Endothelial cell (in vitro differentiated cells): ENCODE measurements at regions not wholly inside any gene's neighbourhood (a gene's known extent, or its start where the extent isn't known, plus 50 kb on each side); places are given as distances from the start of the nearest gene placed in this dataset.

ENCODE experiments used
- DNase-seq: peaks from one replicate; pipeline ENCODE4 v3.0.0; 2021; ENCODE audit warnings: low spot score
- H3K27ac Mint-ChIP-seq: one replicate; pipeline ENCODE4 v1.8.0; 2021; ENCODE audit warnings: mixed read lengths, inconsistent platforms; ENCODE audit not compliant: unreplicated experiment
- H3K27me3 Mint-ChIP-seq: one replicate; pipeline ENCODE4 v1.8.0; 2021; ENCODE audit warnings: mild to moderate bottlenecking, moderate library complexity, mixed read lengths, inconsistent platforms; ENCODE audit not compliant: unreplicated experiment
- H3K36me3 Mint-ChIP-seq: one replicate; pipeline ENCODE4 v1.8.0; 2021; ENCODE audit warnings: mild to moderate bottlenecking, low read depth, mixed read lengths, inconsistent platforms; ENCODE audit not compliant: unreplicated experiment
- H3K4me1 Mint-ChIP-seq: one replicate; pipeline ENCODE4 v1.8.0; 2021; ENCODE audit warnings: mild to moderate bottlenecking, mixed read lengths, inconsistent platforms; ENCODE audit not compliant: unreplicated experiment
- H3K4me3 Mint-ChIP-seq: one replicate; pipeline ENCODE4 v1.8.0; 2021; ENCODE audit warnings: mild to moderate bottlenecking, mixed read lengths, inconsistent platforms; ENCODE audit not compliant: unreplicated experiment
- H3K9me3 Mint-ChIP-seq: one replicate; pipeline ENCODE4 v1.8.0; 2021; ENCODE audit warnings: mixed read lengths, inconsistent platforms; ENCODE audit not compliant: unreplicated experiment
- TF ChIP-seq, protein P1 (sequence below): fragments of 200-600 bp; sonication (generic); IDR thresholded peaks from one replicate; pipeline ENCODE4 v1.5.0; 2021; ENCODE audit warnings: antibody characterized with exemption; ENCODE audit not compliant: unreplicated experiment

DNA sequence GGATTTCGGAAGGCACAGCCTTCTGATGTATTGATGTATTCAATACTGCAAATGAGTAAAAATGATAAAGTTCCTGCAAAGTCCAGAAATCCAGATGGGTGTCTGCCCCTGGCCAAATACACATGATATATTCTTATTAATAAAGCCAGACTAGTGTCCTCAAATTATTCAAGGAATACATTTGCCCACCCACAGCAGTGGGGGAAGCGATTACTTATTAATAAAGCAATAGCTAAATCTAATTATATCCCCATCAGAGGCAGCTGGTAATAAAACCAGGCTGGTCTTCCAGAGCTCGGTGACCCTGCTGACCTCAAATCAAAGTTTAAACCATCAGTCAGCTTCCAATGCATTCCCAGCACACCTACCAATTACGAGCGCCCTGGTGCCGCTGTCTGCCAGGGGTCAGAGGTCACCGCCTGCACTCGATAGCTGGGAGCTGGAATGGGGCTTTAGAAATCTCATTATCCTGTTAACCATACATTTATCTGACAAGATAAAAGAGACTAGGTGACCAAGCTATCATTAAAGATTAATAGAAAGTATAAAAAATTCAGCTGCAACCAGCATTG is 330.3 kb downstream of the UACA start:
- Mint-ChIP-seq H3K4me1 (peaks cover 16% of the 10 kb centered on the region), H3K36me3 (no peaks in the 10 kb centered on the region), H3K27me3 (peaks cover 1% of the 10 kb centered on the region)

GRCh38 chr15:70431854-70432253 is 331.5 kb downstream of the UACA start:
- Mint-ChIP-seq H3K36me3 (no peaks in the 10 kb centered on the region), H3K27ac (no peak overlapping the region), H3K4me1 (peaks cover 16% of the 10 kb centered on the region), H3K9me3 (no peaks in the 10 kb centered on the region), H3K4me3 (no peak overlapping the region), H3K27me3 (peaks cover 1% of the 10 kb centered on the region)
- no peak for DNase-seq
- TF ChIP-seq, protein P1, sequence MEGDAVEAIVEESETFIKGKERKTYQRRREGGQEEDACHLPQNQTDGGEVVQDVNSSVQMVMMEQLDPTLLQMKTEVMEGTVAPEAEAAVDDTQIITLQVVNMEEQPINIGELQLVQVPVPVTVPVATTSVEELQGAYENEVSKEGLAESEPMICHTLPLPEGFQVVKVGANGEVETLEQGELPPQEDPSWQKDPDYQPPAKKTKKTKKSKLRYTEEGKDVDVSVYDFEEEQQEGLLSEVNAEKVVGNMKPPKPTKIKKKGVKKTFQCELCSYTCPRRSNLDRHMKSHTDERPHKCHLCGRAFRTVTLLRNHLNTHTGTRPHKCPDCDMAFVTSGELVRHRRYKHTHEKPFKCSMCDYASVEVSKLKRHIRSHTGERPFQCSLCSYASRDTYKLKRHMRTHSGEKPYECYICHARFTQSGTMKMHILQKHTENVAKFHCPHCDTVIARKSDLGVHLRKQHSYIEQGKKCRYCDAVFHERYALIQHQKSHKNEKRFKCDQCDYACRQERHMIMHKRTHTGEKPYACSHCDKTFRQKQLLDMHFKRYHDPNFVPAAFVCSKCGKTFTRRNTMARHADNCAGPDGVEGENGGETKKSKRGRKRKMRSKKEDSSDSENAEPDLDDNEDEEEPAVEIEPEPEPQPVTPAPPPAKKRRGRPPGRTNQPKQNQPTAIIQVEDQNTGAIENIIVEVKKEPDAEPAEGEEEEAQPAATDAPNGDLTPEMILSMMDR = no peak

More for the DNA sequence above, 330.3 kb downstream of the UACA start:
- no peaks in the 10 kb centered on the region for H3K9me3 Mint-ChIP-seq
- DNase-seq = no peak
- H3K27ac Mint-ChIP-seq = no peak overlapping the region
- TF ChIP-seq, protein P1 = no peak
- no peak overlapping the region for H3K4me3 Mint-ChIP-seq

- TF ChIP-seq, protein P1 = no peak
- DNase-seq = no peak
- Mint-ChIP-seq H3K27me3 (peaks cover 1% of the 10 kb centered on the region), H3K4me3 (no peak overlapping the region), H3K27ac (no peak overlapping the region), H3K4me1 (peaks cover 15% of the 10 kb centered on the region), H3K9me3 (no peaks in the 10 kb centered on the region), H3K36me3 (no peaks in the 10 kb centered on the region)
Measured at GRCh38 chr15:70430069-70430468, 332.4 kb upstream of the TLE3 start.

DNA sequence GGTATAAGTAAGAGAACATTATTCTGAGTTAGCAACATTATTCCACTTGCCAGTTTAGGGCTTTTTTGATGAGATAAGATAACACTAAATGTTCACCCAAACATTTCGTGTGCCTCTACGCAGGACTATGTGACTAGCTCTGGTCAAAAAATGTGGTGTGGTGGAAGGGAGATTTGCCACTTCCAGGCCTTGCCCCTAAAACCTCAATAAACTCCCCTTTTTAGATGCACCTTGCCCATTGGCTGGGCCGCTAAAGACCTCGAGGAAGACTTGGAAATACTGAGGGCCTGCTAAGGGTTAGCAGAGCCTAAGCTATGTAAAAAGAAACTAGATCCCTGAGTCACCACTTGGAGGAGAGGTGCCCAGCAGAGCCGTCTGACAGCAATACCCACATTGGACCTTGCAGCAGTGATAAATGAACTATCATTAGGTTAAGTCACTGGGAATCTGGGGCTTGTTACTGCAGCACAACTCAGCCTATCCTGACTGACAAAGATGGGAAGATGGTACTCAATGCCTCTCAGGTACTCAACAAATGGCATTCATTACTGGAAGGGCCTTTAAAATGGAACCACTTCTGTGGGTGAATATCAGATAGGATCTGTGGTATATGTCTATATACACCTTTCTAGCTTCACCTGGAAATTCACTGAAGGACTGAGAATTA is 331.5 kb upstream of the TLE3 start:
- Mint-ChIP-seq H3K4me3 (no peak overlapping the region), H3K9me3 (no peaks in the 10 kb centered on the region), H3K36me3 (no peaks in the 10 kb centered on the region), H3K4me1 (peaks cover 7% of the 10 kb centered on the region), H3K27ac (no peak overlapping the region), H3K27me3 (no peaks in the 10 kb centered on the region)
- no peak for DNase-seq
- TF ChIP-seq, protein P1 = no peak

DNA sequence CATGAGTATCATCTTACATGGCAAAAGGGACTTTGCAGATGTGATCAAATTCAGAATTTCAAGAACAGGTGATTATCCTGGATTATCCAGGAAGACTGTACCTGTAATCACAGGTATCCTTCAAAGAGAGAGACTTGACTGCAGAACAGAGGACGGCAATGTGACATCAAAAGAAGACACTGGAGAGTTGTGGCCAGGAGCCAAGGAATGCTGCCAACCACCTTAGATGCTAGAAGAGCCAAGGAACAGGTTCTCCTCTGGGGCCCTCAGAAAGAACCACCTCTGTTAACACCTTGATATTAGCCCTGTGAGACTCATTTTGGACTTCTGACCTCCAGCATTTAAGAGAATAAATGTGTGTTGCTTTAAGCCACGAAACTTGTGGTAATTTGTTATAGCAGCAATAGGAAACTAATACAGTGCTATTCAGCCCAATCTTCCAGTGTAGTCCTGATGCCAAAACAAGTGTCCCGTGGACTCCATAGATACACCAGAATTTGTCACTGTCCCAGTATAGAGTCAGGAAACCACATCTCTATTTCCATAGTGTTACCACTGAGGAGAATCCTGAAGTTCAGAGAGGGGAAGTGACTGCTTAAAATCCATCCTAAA is 330.6 kb upstream of the TLE3 start:
- no peak overlapping the region for H3K4me3 Mint-ChIP-seq
- H3K27ac Mint-ChIP-seq = no peak overlapping the region
- H3K4me1 Mint-ChIP-seq = no peaks in the 10 kb centered on the region
- DNase-seq = no peak
- H3K36me3 Mint-ChIP-seq = no peaks in the 10 kb centered on the region
- TF ChIP-seq, protein P1 = no peak
- H3K27me3 Mint-ChIP-seq = no peaks in the 10 kb centered on the region
- H3K9me3 Mint-ChIP-seq = no peaks in the 10 kb centered on the region
